ENCODE measurements at regions not wholly inside any gene's neighbourhood (a gene's known extent, or its start where the extent isn't known, plus 50 kb on each side); places are given as distances from the start of the nearest gene placed in this dataset.

- H3K4me3 ChIP-seq (replicated peaks; ENCODE audit: insufficient read depth, low read length), result no peak overlapping the region
- TF ChIP-seq GABPA (IDR thresholded peaks at IDR 0.05; ENCODE audit: low read depth) (no peak), SPI1 (IDR thresholded peaks at IDR 0.05; ENCODE audit: borderline replicate concordance, low read depth) (no peak), CTCF (IDR thresholded peaks at IDR 0.05; ENCODE audit: insufficient read depth, low read length) (no peak), REST (IDR thresholded peaks at IDR 0.05; ENCODE audit: insufficient replicate concordance, low read depth) (no peak), POLR2AphosphoS5 (IDR thresholded peaks at IDR 0.05; ENCODE audit: low read depth) (no peak)
- DNase-seq (ENCODE audit: low read depth in 1 of 2, low spot score in 1 of 2), result no peak
- H3K27me3 ChIP-seq (ENCODE audit: insufficient read depth, poor library complexity, severe bottlenecking), result no peaks in the 10 kb centered on the region
- no peak overlapping the region for H3K27ac ChIP-seq (replicated peaks)
Observed at GRCh38 chr10:130666215-130666614, 530.0 kb downstream of the GLRX3 start.

GRCh38 chr10:130686689-130687300 is 550.6 kb downstream of the GLRX3 start:
- H3K27ac ChIP-seq (replicated peaks), result no peak overlapping the region
- H3K27me3 ChIP-seq (ENCODE audit: insufficient read depth, poor library complexity, severe bottlenecking), result no peaks in the 10 kb centered on the region
- no peak overlapping the region for H3K4me3 ChIP-seq (replicated peaks; ENCODE audit: insufficient read depth, low read length)
- DNase-seq (ENCODE audit: low read depth in 1 of 2, low spot score in 1 of 2), result no peak
- no peak for TF ChIP-seq SPI1 (IDR thresholded peaks at IDR 0.05; ENCODE audit: borderline replicate concordance, low read depth)

- no peaks in the 10 kb centered on the region for H3K27me3 ChIP-seq (ENCODE audit: insufficient read depth, poor library complexity, severe bottlenecking)
- H3K4me3 ChIP-seq (replicated peaks; ENCODE audit: insufficient read depth, low read length), result no peak overlapping the region
- no peak for TF ChIP-seq GABPA (IDR thresholded peaks at IDR 0.05; ENCODE audit: low read depth)
- no peak for TF ChIP-seq REST (IDR thresholded peaks at IDR 0.05; ENCODE audit: insufficient replicate concordance, low read depth)
- TF ChIP-seq CTCF (IDR thresholded peaks at IDR 0.05; ENCODE audit: insufficient read depth, low read length), result no peak
- TF ChIP-seq POLR2AphosphoS5 (IDR thresholded peaks at IDR 0.05; ENCODE audit: low read depth), result no peak
- TF ChIP-seq SPI1 (IDR thresholded peaks at IDR 0.05; ENCODE audit: borderline replicate concordance, low read depth), result no peak
- DNase-seq (ENCODE audit: low read depth in 1 of 2, low spot score in 1 of 2), result no peak
- H3K27ac ChIP-seq (replicated peaks), result no peak overlapping the region
Observed at GRCh38 chr10:130687566-130687965, 551.4 kb downstream of the GLRX3 start.

- Histone ChIP-seq H3K4me3 (replicated peaks; ENCODE audit: insufficient read depth, low read length) (no peak overlapping the region), H3K27ac (replicated peaks) (no peak overlapping the region), H3K27me3 (ENCODE audit: insufficient read depth, poor library complexity, severe bottlenecking) (no peaks in the 10 kb centered on the region)
- no peak for DNase-seq (ENCODE audit: low read depth in 1 of 2, low spot score in 1 of 2)
- TF ChIP-seq POLR2AphosphoS5 (IDR thresholded peaks at IDR 0.05; ENCODE audit: low read depth) (no peak), SPI1 (IDR thresholded peaks at IDR 0.05; ENCODE audit: borderline replicate concordance, low read depth) (no peak), CTCF (IDR thresholded peaks at IDR 0.05; ENCODE audit: insufficient read depth, low read length) (no peak), GABPA (IDR thresholded peaks at IDR 0.05; ENCODE audit: low read depth) (no peak), REST (IDR thresholded peaks at IDR 0.05; ENCODE audit: insufficient replicate concordance, low read depth) (no peak)
Observed at GRCh38 chr10:130689743-130690626, 553.8 kb downstream of the GLRX3 start.
